DND-41 (cell line): ENCODE measurements at regions not wholly inside any gene's neighbourhood (a gene's known extent, or its start where the extent isn't known, plus 50 kb on each side); places are given as distances from the start of the nearest gene placed in this dataset.

Experiments used
- ATAC-seq: fragments of 200-7000 bp; cut with Tn5 transposase; 3 replicates; pipeline ENCODE4 v1.9.1; 2021; ENCODE audit warnings: low read depth; ENCODE audit not compliant: insufficient read depth
- DNase-seq: peaks from one replicate; pipeline ENCODE4 v3.0.0-alpha.2; 2020
- H2AFZ ChIP-seq: 2 replicates; pipeline ENCODE4 v1.6.0; 2012; ENCODE audit warnings: low read depth, low read length
- H3K27ac ChIP-seq: 2 replicates; pipeline ENCODE4 v1.5.1; 2012; ENCODE audit warnings: low read length, inconsistent platforms
- H3K27me3 ChIP-seq: fragments of 200-600 bp; sonication (generic); 2 replicates; pipeline ENCODE4 v1.6.0; 2012; ENCODE audit warnings: low read length, mild to moderate bottlenecking, inconsistent platforms; ENCODE audit not compliant: insufficient read depth, poor library complexity
- H3K36me3 ChIP-seq: 2 replicates; pipeline ENCODE4 v1.5.1; 2012; ENCODE audit warnings: low read length, inconsistent platforms; ENCODE audit not compliant: insufficient read depth
- H3K4me1 ChIP-seq: 2 replicates; pipeline ENCODE4 v1.5.1; 2012; ENCODE audit warnings: mild to moderate bottlenecking, low read length; ENCODE audit not compliant: insufficient read depth
- H3K4me2 ChIP-seq: 2 replicates; pipeline ENCODE4 v1.6.0; 2012; ENCODE audit warnings: mild to moderate bottlenecking, moderate library complexity, low read length, inconsistent platforms; ENCODE audit not compliant: insufficient read depth
- H3K4me3 ChIP-seq, 2 experiments: fragments of 200-600 bp in 1 of 2; shearing (Covaris generic) in 1 of 2; 2 replicates each; pipeline ENCODE4 v1.5.1; 2012 to 2016; ENCODE audit warnings: inconsistent platforms in 2 of 2, low read length in 2 of 2, mild to moderate bottlenecking in 2 of 2, low read depth in 1 of 2, moderate library complexity in 1 of 2
- H3K79me2 ChIP-seq: 2 replicates; pipeline ENCODE4 v1.6.0; 2012; ENCODE audit warnings: low read length, inconsistent platforms; ENCODE audit not compliant: insufficient read depth
- H3K9ac ChIP-seq: 2 replicates; pipeline ENCODE4 v1.6.0; 2012; ENCODE audit warnings: low read depth, mild to moderate bottlenecking, inconsistent platforms, low read length, moderate library complexity
- H3K9me3 ChIP-seq: 2 replicates; pipeline ENCODE4 v1.5.1; 2012; ENCODE audit warnings: low read length, moderate library complexity, mild to moderate bottlenecking, inconsistent platforms; ENCODE audit not compliant: insufficient read depth, severe bottlenecking
- H4K20me1 ChIP-seq: 2 replicates; pipeline ENCODE4 v1.6.0; 2012; ENCODE audit warnings: low read length; ENCODE audit not compliant: insufficient read depth
- EZH2 ChIP-seq: IDR thresholded peaks from 3 replicates; pipeline ENCODE4 v1.6.1; 2012; ENCODE audit warnings: borderline replicate concordance, low read depth, mild to moderate bottlenecking, moderate library complexity, low read length, inconsistent platforms; ENCODE audit not compliant: severe bottlenecking
- TF ChIP-seq, protein P1 (sequence below): IDR thresholded peaks from 2 replicates; pipeline ENCODE4 v1.5.1; 2012; ENCODE audit warnings: borderline replicate concordance, low read length, moderate library complexity, mild to moderate bottlenecking; ENCODE audit not compliant: poor library complexity, severe bottlenecking; ENCODE audit errors: extremely low read depth

DNA sequence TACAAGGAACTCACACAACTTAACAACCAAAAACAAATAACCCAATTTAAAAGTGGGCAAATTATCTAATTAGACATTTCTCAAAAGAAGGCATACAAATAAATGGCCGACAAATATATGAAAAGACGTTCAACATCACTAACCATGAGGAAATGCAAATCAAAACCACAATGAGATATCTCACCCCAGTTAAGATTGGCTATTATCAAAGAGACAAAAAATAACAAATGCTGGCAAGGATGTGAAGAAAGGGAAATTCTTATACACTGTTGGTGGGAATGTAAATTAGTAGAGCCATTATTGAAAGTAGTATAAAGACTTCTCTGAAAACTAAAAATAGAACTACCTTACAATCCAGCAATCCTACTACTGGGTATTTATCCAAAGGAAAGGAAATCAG, 96.7 kb upstream of the SIRPG start:
- DNase-seq (no peak), ATAC-seq (no peak)
- no peaks in the 10 kb centered on the region for H3K36me3 ChIP-seq
- no peak overlapping the region for H3K9ac ChIP-seq
- H4K20me1 ChIP-seq: no peaks in the 10 kb centered on the region
- no peaks in the 10 kb centered on the region for H3K4me1 ChIP-seq
- TF ChIP-seq EZH2: no peak
- TF ChIP-seq, protein P1, sequence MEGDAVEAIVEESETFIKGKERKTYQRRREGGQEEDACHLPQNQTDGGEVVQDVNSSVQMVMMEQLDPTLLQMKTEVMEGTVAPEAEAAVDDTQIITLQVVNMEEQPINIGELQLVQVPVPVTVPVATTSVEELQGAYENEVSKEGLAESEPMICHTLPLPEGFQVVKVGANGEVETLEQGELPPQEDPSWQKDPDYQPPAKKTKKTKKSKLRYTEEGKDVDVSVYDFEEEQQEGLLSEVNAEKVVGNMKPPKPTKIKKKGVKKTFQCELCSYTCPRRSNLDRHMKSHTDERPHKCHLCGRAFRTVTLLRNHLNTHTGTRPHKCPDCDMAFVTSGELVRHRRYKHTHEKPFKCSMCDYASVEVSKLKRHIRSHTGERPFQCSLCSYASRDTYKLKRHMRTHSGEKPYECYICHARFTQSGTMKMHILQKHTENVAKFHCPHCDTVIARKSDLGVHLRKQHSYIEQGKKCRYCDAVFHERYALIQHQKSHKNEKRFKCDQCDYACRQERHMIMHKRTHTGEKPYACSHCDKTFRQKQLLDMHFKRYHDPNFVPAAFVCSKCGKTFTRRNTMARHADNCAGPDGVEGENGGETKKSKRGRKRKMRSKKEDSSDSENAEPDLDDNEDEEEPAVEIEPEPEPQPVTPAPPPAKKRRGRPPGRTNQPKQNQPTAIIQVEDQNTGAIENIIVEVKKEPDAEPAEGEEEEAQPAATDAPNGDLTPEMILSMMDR: no peak
- no peak overlapping the region for H3K4me3 ChIP-seq
- no peak overlapping the region for H3K4me2 ChIP-seq
- H3K27ac ChIP-seq: no peak overlapping the region
- no peak overlapping the region for H2AFZ ChIP-seq
- peaks cover 20% of the 10 kb centered on the region for H3K27me3 ChIP-seq
- H3K9me3 ChIP-seq: no peaks in the 10 kb centered on the region
- no peaks in the 10 kb centered on the region for H3K79me2 ChIP-seq

DNA sequence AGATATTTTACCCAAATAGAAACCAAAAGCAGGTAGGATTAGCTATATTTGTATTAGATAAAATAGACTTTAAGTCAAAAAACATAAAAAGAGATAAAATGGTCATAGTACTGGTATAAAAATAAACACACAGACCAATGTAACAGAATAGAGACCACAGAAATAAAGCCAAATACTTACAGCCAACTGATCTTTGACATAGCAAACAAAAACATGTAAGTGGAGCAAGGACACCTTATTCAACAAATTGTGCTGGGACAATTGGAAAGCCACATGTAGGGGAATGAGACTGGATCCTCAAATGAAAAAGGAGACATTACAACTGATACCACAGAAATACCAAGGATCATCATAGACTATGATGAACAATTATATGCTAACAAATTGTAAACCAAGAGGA, 94.5 kb upstream of the SIRPG start:
- Histone ChIP-seq H3K4me1 (no peaks in the 10 kb centered on the region), H3K27me3 (peaks cover 7% of the 10 kb centered on the region), H3K36me3 (no peaks in the 10 kb centered on the region), H3K27ac (no peak overlapping the region), H4K20me1 (no peaks in the 10 kb centered on the region), H3K4me3 (no peak overlapping the region), H3K9me3 (no peaks in the 10 kb centered on the region), H3K4me2 (no peak overlapping the region), H3K79me2 (no peaks in the 10 kb centered on the region), H3K9ac (no peak overlapping the region), H2AFZ (no peak overlapping the region)
- DNase-seq (no peak), ATAC-seq (no peak)
- no peak for TF ChIP-seq EZH2
- TF ChIP-seq, protein P1: no peak

DNA sequence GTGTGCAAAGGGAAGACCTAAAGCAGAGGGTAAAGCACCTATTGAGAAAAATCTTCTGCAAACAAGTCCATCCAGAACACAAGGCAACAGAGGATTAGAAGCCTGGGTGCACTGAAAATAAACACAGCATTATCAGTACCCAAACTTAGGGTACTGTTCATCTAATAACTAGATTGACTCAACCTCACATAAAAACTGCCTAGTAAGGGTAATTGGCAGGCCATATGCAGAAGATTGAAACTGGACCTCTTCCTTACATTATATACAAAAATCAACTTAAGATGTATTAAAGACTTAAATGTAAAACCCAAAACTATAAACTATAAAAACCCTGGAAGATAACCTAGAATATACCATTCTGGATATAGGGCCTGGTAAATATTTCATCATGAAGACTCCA, 91.2 kb upstream of the SIRPG start:
- no peak overlapping the region for H3K4me2 ChIP-seq
- H3K4me1 ChIP-seq: no peaks in the 10 kb centered on the region
- ATAC-seq: no peak
- no peak overlapping the region for H3K27ac ChIP-seq
- no peak for TF ChIP-seq EZH2
- TF ChIP-seq, protein P1: no peak
- no peaks in the 10 kb centered on the region for H3K36me3 ChIP-seq
- no peak for DNase-seq
- H3K9ac ChIP-seq: no peak overlapping the region
- H3K4me3 ChIP-seq: no peak overlapping the region
- H3K27me3 ChIP-seq: peaks cover 5% of the 10 kb centered on the region
- no peaks in the 10 kb centered on the region for H4K20me1 ChIP-seq
- no peaks in the 10 kb centered on the region for H3K9me3 ChIP-seq
- no peaks in the 10 kb centered on the region for H3K79me2 ChIP-seq
- no peak overlapping the region for H2AFZ ChIP-seq
